ENCODE measurements at regions not wholly inside any gene's neighbourhood (a gene's known extent, or its start where the extent isn't known, plus 50 kb on each side); places are given as distances from the start of the nearest gene placed in this dataset.

GRCh38 chr7:50149369-50149768 lies 56.3 kb upstream of the ZPBP start (continued):
- TF ChIP-seq ZNF687 (CRISPR knock-in tag; IDR thresholded peaks at IDR 0.05) (no peak), ZNF101 (CRISPR knock-in tag; IDR thresholded peaks at IDR 0.05; ENCODE audit: borderline replicate concordance, low read depth) (no peak)

- no TSS peak for BruUV-seq (replicated peaks)
- H3K36me3 ChIP-seq (replicated peaks in 1 of 2; ENCODE audit: control insufficient read depth in 1 of 2, insufficient read depth in 2 of 2, low read length in 2 of 2), result no peaks in the 10 kb centered on the region
- H2AFZ ChIP-seq (ENCODE audit: low read length), result no peak overlapping the region
- H3K4me2 ChIP-seq (ENCODE audit: low read depth, low read length), result no peak overlapping the region
- in situ Hi-C loops (cut with HindIII; ENCODE audit: extremely low pct_ligation_motif_present, low pct_unique_long_range_greater_than_20kb) (loop anchor here (10.0 to 25.0 kb wide), 2 partner anchors 267 to 539 kb away; no protein-coding TSS in a partner anchor), intact Hi-C loops (cut with micrococcal nuclease; ENCODE audit: unreplicated experiment) (no loop called here)
- TF ChIP-seq HOXA7 (CRISPR knock-in tag; IDR thresholded peaks at IDR 0.05), result no peak
- no peak for TF ChIP-seq ZNF33B (CRISPR knock-in tag; IDR thresholded peaks at IDR 0.05)
- TF ChIP-seq HHEX (CRISPR knock-in tag; IDR thresholded peaks at IDR 0.05), result no peak
- TF ChIP-seq ZNF710 (CRISPR knock-in tag; IDR thresholded peaks at IDR 0.05; ENCODE audit: borderline replicate concordance), result no peak
- TF ChIP-seq SNAPC4 (CRISPR knock-in tag; IDR thresholded peaks at IDR 0.05), result no peak
- H3K27ac ChIP-seq (ENCODE audit: extremely low read length, insufficient read depth, low read length), result no peak overlapping the region
- H3K9ac ChIP-seq (ENCODE audit: insufficient read depth, low read depth, low read length), result no peak overlapping the region
- H3K4me1 ChIP-seq (ENCODE audit: insufficient read depth, low read length), result no peaks in the 10 kb centered on the region
- POLR2A ChIA-PET, result no interaction called here
- no peak for ATAC-seq
- H4K20me1 ChIP-seq (ENCODE audit: insufficient read depth, low read length), result no peaks in the 10 kb centered on the region
- H3K79me2 ChIP-seq (ENCODE audit: insufficient read depth, low read length), result no peaks in the 10 kb centered on the region
- 0% methylated on average over 6 of the region's 6 CpGs for WGBS (ENCODE audit: low lambda C conversion rate)
- H3K4me3 ChIP-seq (replicated peaks in 1 of 3; ENCODE audit: insufficient read depth in 1 of 3, low read depth in 2 of 3, low read length in 3 of 3), result no peak overlapping the region
- DNase-seq (ENCODE audit: low spot score), result no peak
- H3K27me3 ChIP-seq (ENCODE audit: control insufficient read depth in 1 of 2, insufficient read depth in 2 of 2, low read length in 2 of 2), result 0 out of 5 replicates have a peak, but pooled peaks cover 0 to 3% of the 10 kb centered on the region in 2 experiments
- no peaks in the 10 kb centered on the region for H3K9me3 ChIP-seq (ENCODE audit: low read length)
- CTCF ChIA-PET (ENCODE audit: low intra/inter-chr PET ratio, low total read pairs), result no interaction called here
- FAIRE-seq, result no peak
Observed at GRCh38 chr7:50147951-50148808, 55.1 kb upstream of the ZPBP start.
